ENCODE measurements at regions not wholly inside any gene's neighbourhood (a gene's known extent, or its start where the extent isn't known, plus 50 kb on each side); places are given as distances from the start of the nearest gene placed in this dataset.
"Not testable (repeated sequence)": the region's sequence is repeated elsewhere in the genome, so short reads cannot be mapped to it uniquely, and the experiment has no call there.

- not testable (repeated sequence) for TF ChIP-seq EZH2 (IDR thresholded peaks at IDR 0.05; ENCODE audit: borderline replicate concordance)
- TF ChIP-seq, protein P1, sequence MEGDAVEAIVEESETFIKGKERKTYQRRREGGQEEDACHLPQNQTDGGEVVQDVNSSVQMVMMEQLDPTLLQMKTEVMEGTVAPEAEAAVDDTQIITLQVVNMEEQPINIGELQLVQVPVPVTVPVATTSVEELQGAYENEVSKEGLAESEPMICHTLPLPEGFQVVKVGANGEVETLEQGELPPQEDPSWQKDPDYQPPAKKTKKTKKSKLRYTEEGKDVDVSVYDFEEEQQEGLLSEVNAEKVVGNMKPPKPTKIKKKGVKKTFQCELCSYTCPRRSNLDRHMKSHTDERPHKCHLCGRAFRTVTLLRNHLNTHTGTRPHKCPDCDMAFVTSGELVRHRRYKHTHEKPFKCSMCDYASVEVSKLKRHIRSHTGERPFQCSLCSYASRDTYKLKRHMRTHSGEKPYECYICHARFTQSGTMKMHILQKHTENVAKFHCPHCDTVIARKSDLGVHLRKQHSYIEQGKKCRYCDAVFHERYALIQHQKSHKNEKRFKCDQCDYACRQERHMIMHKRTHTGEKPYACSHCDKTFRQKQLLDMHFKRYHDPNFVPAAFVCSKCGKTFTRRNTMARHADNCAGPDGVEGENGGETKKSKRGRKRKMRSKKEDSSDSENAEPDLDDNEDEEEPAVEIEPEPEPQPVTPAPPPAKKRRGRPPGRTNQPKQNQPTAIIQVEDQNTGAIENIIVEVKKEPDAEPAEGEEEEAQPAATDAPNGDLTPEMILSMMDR (IDR thresholded peaks at IDR 0.05; ENCODE audit: poor library complexity): not testable (repeated sequence)
Measured at GRCh38 chr18:59969477-59970028, 69.8 kb downstream of the PMAIP1 start.
